Daoy (cell line): ENCODE measurements at regions not wholly inside any gene's neighbourhood (a gene's known extent, or its start where the extent isn't known, plus 50 kb on each side); places are given as distances from the start of the nearest gene placed in this dataset.
A peak's percentile ranks its signal among the peaks of the same experiment; 100 is the strongest.
"Not testable (repeated sequence)": the region's sequence is repeated elsewhere in the genome, so short reads cannot be mapped to it uniquely, and the experiment has no call there.

ENCODE experiments used
- DNase-seq: peaks from one replicate; pipeline ENCODE4 v3.0.0-alpha.2; 2015; ENCODE audit warnings: low read depth

GRCh38 chr12:7591531-7591930 lies 74.2 kb downstream of the APOBEC1 start:
- no peak for DNase-seq

- not testable (repeated sequence) for DNase-seq
These were observed 75.6 kb downstream of the APOBEC1 start for GRCh38 chr12:7590085-7590484.

- DNase-seq, result peak; percentile 41
These were observed 76.9 kb downstream of the APOBEC1 start for GRCh38 chr12:7588742-7589329.

GRCh38 chr12:7584137-7584536 lies 80.6 kb upstream of the CD163 start:
- not testable (repeated sequence) for DNase-seq

- DNase-seq, result no peak
These were observed 79.9 kb upstream of the CD163 start for GRCh38 chr12:7583471-7583870.

- no peak for DNase-seq
These were observed 79.2 kb upstream of the CD163 start for GRCh38 chr12:7582796-7583195.

- no peak for DNase-seq
These were observed 78.0 kb upstream of the CD163 start for GRCh38 chr12:7581625-7582024.

- DNase-seq, result no peak
These were observed 77.5 kb upstream of the CD163 start for GRCh38 chr12:7581046-7581445.

GRCh38 chr12:7571257-7571656 lies 67.7 kb upstream of the CD163 start:
- DNase-seq, result no peak

- no peak for DNase-seq
These were observed 53.6 kb upstream of the CD163 start for GRCh38 chr12:7557227-7557626.

- peak; percentile 53 for DNase-seq
These were observed 52.2 kb upstream of the CD163 start for GRCh38 chr12:7555752-7556151.

- DNase-seq, result not testable (repeated sequence)
These were observed 51.3 kb upstream of the CD163 start for GRCh38 chr12:7554831-7555230.
